K562 (cell line): ENCODE measurements at regions not wholly inside any gene's neighbourhood (a gene's known extent, or its start where the extent isn't known, plus 50 kb on each side); places are given as distances from the start of the nearest gene placed in this dataset.

Experiments
- CTCF ChIP-seq, 3 experiments: IDR thresholded peaks in 2 of 3; conservative IDR thresholded peaks in 1 of 3; 2 replicates each; pipeline ENCODE4 v1.5.1; 2011 to 2012; ENCODE audit warnings: low read length in 3 of 3, mild to moderate bottlenecking in 3 of 3, control low read depth in 2 of 3, improper control_type of control experiment in 1 of 3, inconsistent platforms in 1 of 3, low read depth in 1 of 3, mixed read lengths in 1 of 3, moderate library complexity in 1 of 3; ENCODE audit not compliant: insufficient read depth in 2 of 3
- HNRNPL ChIP-seq: fragments of 200-400 bp; formaldehyde crosslinking; IDR thresholded peaks from 2 replicates; pipeline ENCODE4 v1.6.1; 2017; ENCODE audit warnings: low read depth, mild to moderate bottlenecking, low read length
- MED1 ChIP-seq: sonication (generic); formaldehyde crosslinking; IDR thresholded peaks from 2 replicates; pipeline ENCODE4 v1.8.1; 2023; ENCODE audit warnings: missing genetic modification reagents, borderline replicate concordance
- MTF1 ChIP-seq: fragments of 250-450 bp; sonication (Bioruptor Pico); IDR thresholded peaks from 2 replicates; pipeline ENCODE4 v1.9.0; 2021; ENCODE audit warnings: moderate library complexity, mild to moderate bottlenecking, inconsistent platforms, borderline replicate concordance
- PATZ1 ChIP-seq: fragments of 250-450 bp; sonication (Bioruptor Pico); IDR thresholded peaks from 2 replicates; pipeline ENCODE4 v1.5.0; 2020; ENCODE audit warnings: mild to moderate bottlenecking, borderline replicate concordance
- SPI1 ChIP-seq: IDR thresholded peaks from 2 replicates; pipeline ENCODE4 v1.6.1; 2011; ENCODE audit warnings: low read depth, low read length, control low read depth, borderline replicate concordance
- ZKSCAN1 ChIP-seq: fragments of 150-350 bp; IDR thresholded peaks from 2 replicates; pipeline ENCODE4 v1.6.1; 2016; ENCODE audit warnings: low read depth, low read length

GRCh38 chr15:85892232-85892631, 97.5 kb upstream of the KLHL25 start:
- no peak for TF ChIP-seq CTCF (IDR thresholded peaks at IDR 0.05 in 2 of 3, conservative IDR thresholded peaks at IDR 0.05 in 1 of 3; ENCODE audit: insufficient read depth in 2 of 3, low read depth in 1 of 3, low read length in 3 of 3)
- no peak for TF ChIP-seq PATZ1
- TF ChIP-seq MED1 (CRISPR knock-in tag): no peak
- TF ChIP-seq MTF1 (CRISPR knock-in tag): no peak
- TF ChIP-seq SPI1: no peak
- TF ChIP-seq ZKSCAN1: no peak
- no peak for TF ChIP-seq HNRNPL
